ENCODE measurements at regions not wholly inside any gene's neighbourhood (a gene's known extent, or its start where the extent isn't known, plus 50 kb on each side); places are given as distances from the start of the nearest gene placed in this dataset.

- no peak for DNase-seq (ENCODE audit: low spot score)
- Mint-ChIP-seq H3K27me3 (ENCODE audit: low read depth) (no peaks in the 10 kb centered on the region), H3K9me3 (ENCODE audit: low read depth) (no peaks in the 10 kb centered on the region), H3K36me3 (ENCODE audit: low read depth) (peaks cover 2% of the 10 kb centered on the region), H3K4me3 (ENCODE audit: unreplicated experiment) (no peak overlapping the region), H3K27ac (ENCODE audit: unreplicated experiment) (no peak overlapping the region), H3K4me1 (ENCODE audit: low read depth) (peaks cover 20% of the 10 kb centered on the region)
- no peak for TF ChIP-seq CTCF (IDR thresholded peaks at IDR 0.05)
Measured at GRCh38 chr2:38163579-38163978, 87.6 kb upstream of the CYP1B1 start.

GRCh38 chr2:38163006-38163405 lies 87.1 kb upstream of the CYP1B1 start:
- no peak for TF ChIP-seq CTCF (IDR thresholded peaks at IDR 0.05)
- Mint-ChIP-seq H3K36me3 (ENCODE audit: low read depth) (peaks cover 2% of the 10 kb centered on the region), H3K27ac (ENCODE audit: unreplicated experiment) (no peak overlapping the region), H3K4me3 (ENCODE audit: unreplicated experiment) (no peak overlapping the region), H3K9me3 (ENCODE audit: low read depth) (no peaks in the 10 kb centered on the region), H3K27me3 (ENCODE audit: low read depth) (no peaks in the 10 kb centered on the region), H3K4me1 (ENCODE audit: low read depth) (peaks cover 21% of the 10 kb centered on the region)
- DNase-seq (ENCODE audit: low spot score): no peak

- H3K4me1 Mint-ChIP-seq (ENCODE audit: low read depth): peaks cover 29% of the 10 kb centered on the region
- H3K27ac Mint-ChIP-seq (ENCODE audit: unreplicated experiment): no peak overlapping the region
- no peaks in the 10 kb centered on the region for H3K27me3 Mint-ChIP-seq (ENCODE audit: low read depth)
- H3K36me3 Mint-ChIP-seq (ENCODE audit: low read depth): peaks cover 2% of the 10 kb centered on the region
- TF ChIP-seq CTCF (IDR thresholded peaks at IDR 0.05): no peak
- H3K4me3 Mint-ChIP-seq (ENCODE audit: unreplicated experiment): no peak overlapping the region
- DNase-seq (ENCODE audit: low spot score): no peak
- H3K9me3 Mint-ChIP-seq (ENCODE audit: low read depth): no peaks in the 10 kb centered on the region
Measured at GRCh38 chr2:38160516-38160915, 84.6 kb upstream of the CYP1B1 start.

GRCh38 chr2:38159597-38159996 lies 83.6 kb upstream of the CYP1B1 start:
- Mint-ChIP-seq H3K27ac (ENCODE audit: unreplicated experiment) (no peak overlapping the region), H3K4me3 (ENCODE audit: unreplicated experiment) (no peak overlapping the region), H3K36me3 (ENCODE audit: low read depth) (peaks cover 2% of the 10 kb centered on the region), H3K4me1 (ENCODE audit: low read depth) (peaks cover 35% of the 10 kb centered on the region), H3K9me3 (ENCODE audit: low read depth) (no peaks in the 10 kb centered on the region), H3K27me3 (ENCODE audit: low read depth) (no peaks in the 10 kb centered on the region)
- no peak for DNase-seq (ENCODE audit: low spot score)
- TF ChIP-seq CTCF (IDR thresholded peaks at IDR 0.05): no peak

- H3K27me3 Mint-ChIP-seq (ENCODE audit: low read depth): no peaks in the 10 kb centered on the region
- no peak overlapping the region for H3K27ac Mint-ChIP-seq (ENCODE audit: unreplicated experiment)
- H3K9me3 Mint-ChIP-seq (ENCODE audit: low read depth): no peaks in the 10 kb centered on the region
- H3K4me1 Mint-ChIP-seq (ENCODE audit: low read depth): peaks cover 35% of the 10 kb centered on the region
- peaks cover 2% of the 10 kb centered on the region for H3K36me3 Mint-ChIP-seq (ENCODE audit: low read depth)
- H3K4me3 Mint-ChIP-seq (ENCODE audit: unreplicated experiment): no peak overlapping the region
- no peak for TF ChIP-seq CTCF (IDR thresholded peaks at IDR 0.05)
- no peak for DNase-seq (ENCODE audit: low spot score)
Measured at GRCh38 chr2:38159191-38159590, 83.2 kb upstream of the CYP1B1 start.
